Activated CD8-positive, alpha-beta memory T cell treated with anti-CD3 and anti-CD28 coated beads for 36 hours (primary cell): ENCODE measurements at regions not wholly inside any gene's neighbourhood (a gene's known extent, or its start where the extent isn't known, plus 50 kb on each side); places are given as distances from the start of the nearest gene placed in this dataset.
"Not testable (repeated sequence)": the region's sequence is repeated elsewhere in the genome, so short reads cannot be mapped to it uniquely, and the experiment has no call there.

Experiments
- CTCF ChIA-PET: fragments of 350-600 bp; sonication (Branson Sonifier 250); formaldehyde crosslinking; loops from one replicate; lab custom pipeline; 2021; ENCODE audit warnings: antibody characterized with exemption; lab: Charles Lee
- POLR2A ChIA-PET: fragments of 350-600 bp; sonication (Branson Sonifier 250); formaldehyde crosslinking; loops from one replicate; lab custom pipeline; 2021; ENCODE audit warnings: antibody characterized with exemption; lab: Charles Lee

DNA sequence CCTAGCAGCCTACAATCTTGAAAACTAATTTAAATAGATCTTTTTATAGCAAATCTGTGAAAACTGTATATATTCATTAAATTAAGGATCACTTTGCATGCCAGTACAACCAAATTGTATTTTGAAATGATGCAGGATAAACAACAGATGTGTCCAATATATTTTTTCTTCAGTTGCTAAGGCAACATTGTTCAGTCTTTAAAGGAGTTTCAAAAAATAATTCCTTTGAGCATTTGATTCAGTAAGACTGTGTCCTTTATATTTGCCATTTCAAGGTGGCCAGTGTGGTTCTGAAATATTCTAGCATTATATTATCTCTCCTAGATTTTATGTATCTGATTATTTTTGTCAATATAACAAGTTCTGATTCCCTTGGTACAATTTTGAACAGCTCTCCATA lies 254.7 kb downstream of the PLOD2 start:
- ChIA-PET POLR2A (no interaction called here), CTCF (no interaction called here)

DNA sequence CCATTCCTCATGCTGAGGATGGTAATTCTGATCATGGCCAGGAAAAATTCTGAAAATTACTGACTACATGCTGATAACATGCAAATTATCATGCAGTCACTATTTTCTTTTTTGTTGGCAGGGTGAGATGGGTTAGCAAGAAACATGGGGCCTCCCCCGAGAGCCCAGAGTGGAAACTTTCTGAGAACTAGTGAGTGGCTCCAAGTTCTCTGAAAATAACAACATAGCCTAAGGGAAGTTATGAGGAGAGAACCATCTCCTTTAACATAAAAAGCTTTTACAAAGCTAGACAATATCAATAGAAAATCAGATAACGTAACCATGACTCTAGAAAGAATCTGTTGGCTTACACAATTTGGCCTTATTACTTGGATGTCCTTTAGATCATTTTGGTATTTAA lies 254.2 kb downstream of the PLOD2 start:
- CTCF ChIA-PET, result no interaction called here

DNA sequence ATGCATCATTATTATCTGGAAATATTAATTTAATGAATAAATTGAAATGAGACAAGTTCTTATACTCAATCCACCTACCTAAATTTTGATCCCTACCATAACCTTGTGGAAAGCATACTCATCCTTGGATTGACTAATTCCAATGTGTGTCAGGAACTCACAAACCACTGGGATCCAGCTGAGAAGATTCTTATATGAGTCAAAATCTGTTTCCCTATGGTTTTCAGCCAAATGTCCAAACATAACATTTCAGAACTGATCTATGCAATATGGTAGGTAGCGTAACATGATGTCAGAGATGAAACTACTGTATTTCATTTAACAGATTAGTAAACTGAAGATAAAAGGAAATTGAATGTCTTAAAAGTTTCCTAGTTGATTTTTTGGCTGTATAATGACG lies 250.0 kb downstream of the PLOD2 start:
- CTCF ChIA-PET, result no interaction called here

More for the DNA sequence above, 254.2 kb downstream of the PLOD2 start:
- POLR2A ChIA-PET, result no interaction called here

GRCh38 chr3:145915787-145916186 lies 245.2 kb downstream of the PLOD2 start:
- ChIA-PET POLR2A (no interaction called here), CTCF (no interaction called here)

More for the DNA sequence above, 250.0 kb downstream of the PLOD2 start:
- POLR2A ChIA-PET, result no interaction called here

- POLR2A ChIA-PET, CTCF ChIA-PET: not testable (repeated sequence)
Measured at GRCh38 chr3:145927736-145928135, 233.2 kb downstream of the PLOD2 start.

GRCh38 chr3:145936971-145937370 lies 224.0 kb downstream of the PLOD2 start:
- CTCF ChIA-PET, result no interaction called here
- POLR2A ChIA-PET, result no interaction called here

DNA sequence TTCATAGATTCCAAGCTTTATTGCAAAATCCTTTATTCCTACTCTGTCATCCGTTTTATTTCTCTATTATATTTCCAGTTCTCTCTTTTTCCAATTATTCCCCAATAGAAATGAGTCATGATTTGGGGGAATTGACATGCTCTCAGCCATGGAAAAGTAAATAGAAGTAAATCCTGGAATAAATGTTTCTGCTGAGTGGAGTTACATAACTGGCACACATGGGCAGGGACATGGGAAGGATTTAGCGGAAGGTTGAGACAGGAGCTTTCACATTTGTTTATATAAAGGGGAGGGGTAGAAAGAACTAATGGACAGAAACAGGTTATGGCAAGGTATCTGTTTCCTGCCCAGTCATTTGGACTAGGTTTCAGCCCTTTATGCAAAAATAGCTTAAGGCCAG lies 221.6 kb downstream of the PLOD2 start:
- ChIA-PET POLR2A (no interaction called here), CTCF (no interaction called here)

GRCh38 chr3:145942052-145942451 lies 218.9 kb downstream of the PLOD2 start:
- POLR2A ChIA-PET, result no interaction called here
- CTCF ChIA-PET, result no interaction called here

- CTCF ChIA-PET, result no interaction called here
- POLR2A ChIA-PET, result no interaction called here
Measured at GRCh38 chr3:145943952-145944351, 217.0 kb downstream of the PLOD2 start.

DNA sequence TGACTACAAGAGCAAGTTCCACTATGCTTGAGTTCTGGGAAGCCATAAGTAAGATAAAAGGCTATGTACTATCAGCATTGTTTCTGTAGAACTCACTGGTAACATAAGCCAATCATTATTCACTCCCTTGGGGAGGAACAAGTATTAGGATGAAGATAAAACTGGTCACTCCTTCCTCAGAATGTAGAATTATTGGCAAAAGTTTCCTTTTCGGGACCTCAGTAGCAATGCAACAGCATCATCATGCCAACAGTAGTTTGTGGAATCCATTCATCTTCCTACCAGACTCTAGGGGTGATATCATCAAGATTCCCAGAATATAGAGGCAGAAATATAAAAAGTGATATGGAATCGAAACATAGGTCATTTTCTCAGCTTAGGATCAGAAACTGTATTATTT lies 209.5 kb downstream of the PLOD2 start:
- ChIA-PET POLR2A (no interaction called here), CTCF (no interaction called here)

- ChIA-PET POLR2A (no interaction called here), CTCF (no interaction called here)
Measured at GRCh38 chr3:145952536-145952935, 208.4 kb downstream of the PLOD2 start.

GRCh38 chr3:145953316-145953715 lies 207.7 kb downstream of the PLOD2 start:
- POLR2A ChIA-PET, result no interaction called here
- CTCF ChIA-PET, result no interaction called here

- POLR2A ChIA-PET, result no interaction called here
- CTCF ChIA-PET, result no interaction called here
Measured at GRCh38 chr3:145959457-145960088, 201.4 kb downstream of the PLOD2 start.

GRCh38 chr3:145963111-145963510 lies 197.9 kb downstream of the PLOD2 start:
- CTCF ChIA-PET, result no interaction called here
- POLR2A ChIA-PET, result no interaction called here

DNA sequence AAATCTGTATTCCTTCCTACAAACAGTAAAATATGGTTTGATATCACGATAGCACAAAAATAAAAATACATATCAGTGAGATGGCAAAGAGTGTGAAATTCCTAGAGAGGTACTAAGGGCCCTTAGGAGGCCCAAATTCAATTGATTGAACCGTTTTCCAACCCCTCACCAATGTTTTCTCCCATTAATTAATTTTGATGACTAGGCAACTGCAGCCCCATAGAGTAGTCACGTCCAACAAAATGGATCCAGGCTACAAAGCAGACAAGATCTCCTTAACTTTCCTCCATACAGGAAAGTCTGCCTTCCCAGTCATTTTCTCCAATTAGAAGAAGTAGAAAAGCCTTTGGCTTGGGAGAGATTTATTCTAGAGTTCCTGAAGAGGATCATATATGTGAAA lies 193.9 kb downstream of the PLOD2 start:
- POLR2A ChIA-PET, result no interaction called here

GRCh38 chr3:145971186-145971585 lies 189.8 kb downstream of the PLOD2 start:
- CTCF ChIA-PET, result no interaction called here
- POLR2A ChIA-PET, result no interaction called here

More for the DNA sequence above, 193.9 kb downstream of the PLOD2 start:
- CTCF ChIA-PET, result no interaction called here

DNA sequence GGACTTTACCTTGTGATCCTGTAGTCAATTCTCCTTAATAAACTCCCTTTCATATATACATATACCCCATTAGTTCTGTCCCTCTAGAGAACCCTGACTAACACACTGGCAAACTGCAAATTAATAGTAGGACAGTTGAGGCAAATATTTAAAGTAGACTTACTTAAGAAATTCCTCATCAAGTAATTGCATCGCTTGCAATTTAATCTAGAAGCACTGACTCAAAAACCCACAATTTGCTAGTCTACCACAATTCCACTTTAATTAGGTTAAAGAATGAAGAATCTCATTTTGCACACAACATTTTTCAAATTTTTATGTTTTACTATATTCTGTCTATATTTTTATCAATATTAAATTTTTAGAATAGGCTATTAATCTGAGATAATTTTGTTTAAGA lies 188.1 kb downstream of the PLOD2 start:
- ChIA-PET CTCF (no interaction called here), POLR2A (no interaction called here)

- CTCF ChIA-PET, result no interaction called here
Measured at GRCh38 chr3:145981056-145981455, 179.9 kb downstream of the PLOD2 start.

DNA sequence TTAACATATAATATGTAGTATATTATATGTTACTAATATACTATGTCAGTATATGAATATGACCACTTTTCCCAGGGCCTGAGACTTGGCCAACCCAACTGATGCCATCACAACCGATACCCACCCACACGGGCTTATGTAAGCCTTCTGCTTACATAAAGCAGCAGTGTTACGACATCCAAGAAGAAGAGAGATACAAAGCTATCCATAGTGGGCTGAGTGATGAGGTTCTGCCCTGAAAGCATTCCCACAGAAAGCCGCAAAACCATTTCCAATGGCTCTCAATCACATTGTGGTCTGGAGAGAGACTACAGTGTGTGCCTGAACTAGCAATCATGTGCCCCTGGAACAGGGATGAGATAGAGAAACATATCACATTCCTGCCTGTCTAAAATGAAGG lies 177.9 kb downstream of the PLOD2 start:
- ChIA-PET CTCF (no interaction called here), POLR2A (no interaction called here)

More at GRCh38 chr3:145981056-145981455, 179.9 kb downstream of the PLOD2 start:
- POLR2A ChIA-PET, result no interaction called here
